ENCODE measurements at regions not wholly inside any gene's neighbourhood (a gene's known extent, or its start where the extent isn't known, plus 50 kb on each side); places are given as distances from the start of the nearest gene placed in this dataset.

DNA sequence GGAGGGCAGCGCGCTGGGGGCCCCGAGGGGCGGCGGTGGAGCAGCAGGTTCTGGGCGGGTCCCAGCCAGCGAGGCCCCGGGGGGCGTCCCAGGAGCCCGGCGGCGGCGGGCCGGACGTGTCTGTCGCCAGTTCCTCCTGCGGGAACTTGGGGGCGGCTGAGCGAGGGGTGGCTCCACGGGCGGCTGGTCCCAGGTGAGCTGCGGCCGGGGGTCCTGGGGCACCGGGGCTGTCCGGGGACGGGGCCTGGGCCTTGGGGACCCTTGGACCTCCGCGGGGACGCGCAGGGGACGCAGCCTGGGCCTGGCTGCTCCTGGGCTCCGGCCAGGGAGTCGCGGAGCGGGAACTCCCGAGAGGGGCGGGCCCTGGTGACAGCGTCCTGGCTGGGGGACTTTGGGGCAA, 54.2 kb upstream of the ZNF267 start:
- TF ChIP-seq ZNF274 (IDR thresholded peaks at IDR 0.05; ENCODE audit: low read depth, low read length) (no peak), SUZ12 (IDR thresholded peaks at IDR 0.05; ENCODE audit: extremely low read depth, insufficient read depth, insufficient read length) (no peak)

All from NT2/D1 (cell line).